HG03565 (cell line): ENCODE measurements at regions not wholly inside any gene's neighbourhood (a gene's known extent, or its start where the extent isn't known, plus 50 kb on each side); places are given as distances from the start of the nearest gene placed in this dataset.
"Not testable (repeated sequence)": the region's sequence is repeated elsewhere in the genome, so short reads cannot be mapped to it uniquely, and the experiment has no call there.

Experiments used
- ATAC-seq: cut with Tn5 transposase; IDR thresholded peaks from one replicate; pipeline ENCODE4 v1.9.1; 2021; ENCODE audit warnings: mild to moderate bottlenecking, moderate library complexity; ENCODE audit not compliant: unreplicated experiment

- no peak for ATAC-seq
Observed at GRCh38 chr7:120110169-120110568, 162.8 kb upstream of the KCND2 start.

GRCh38 chr7:120114626-120115025 lies 158.3 kb upstream of the KCND2 start:
- ATAC-seq = no peak

- ATAC-seq = no peak
Observed at GRCh38 chr7:120123528-120123927, 149.4 kb upstream of the KCND2 start.

- ATAC-seq = no peak
Observed at GRCh38 chr7:120131096-120131839, 141.7 kb upstream of the KCND2 start.

- no peak for ATAC-seq
Observed at GRCh38 chr7:120138497-120138896, 134.5 kb upstream of the KCND2 start.

GRCh38 chr7:120156476-120156875 lies 116.5 kb upstream of the KCND2 start:
- no peak for ATAC-seq

GRCh38 chr7:120160166-120160565 lies 112.8 kb upstream of the KCND2 start:
- ATAC-seq = no peak

- no peak for ATAC-seq
Observed at GRCh38 chr7:120163449-120163848, 109.5 kb upstream of the KCND2 start.

GRCh38 chr7:120165227-120165626 lies 107.7 kb upstream of the KCND2 start:
- ATAC-seq = no peak

GRCh38 chr7:120168066-120168465 lies 104.9 kb upstream of the KCND2 start:
- no peak for ATAC-seq

GRCh38 chr7:120169996-120170783 lies 102.8 kb upstream of the KCND2 start:
- no peak for ATAC-seq

GRCh38 chr7:120170834-120171233 lies 102.1 kb upstream of the KCND2 start:
- ATAC-seq = no peak

GRCh38 chr7:120171406-120171805 lies 101.6 kb upstream of the KCND2 start:
- ATAC-seq = no peak

GRCh38 chr7:120180221-120180620 lies 92.8 kb upstream of the KCND2 start:
- no peak for ATAC-seq

GRCh38 chr7:120181499-120181898 lies 91.5 kb upstream of the KCND2 start:
- ATAC-seq = peak; percentile 74

- ATAC-seq = no peak
Observed at GRCh38 chr7:120184866-120185265, 88.1 kb upstream of the KCND2 start.

GRCh38 chr7:120185940-120186682 lies 86.9 kb upstream of the KCND2 start:
- no peak for ATAC-seq

- no peak for ATAC-seq
Observed at GRCh38 chr7:120186688-120187087, 86.3 kb upstream of the KCND2 start.

GRCh38 chr7:120189623-120190022 lies 83.4 kb upstream of the KCND2 start:
- ATAC-seq = no peak

- ATAC-seq = no peak
Observed at GRCh38 chr7:120190109-120190508, 82.9 kb upstream of the KCND2 start.

GRCh38 chr7:120190566-120190965 lies 82.4 kb upstream of the KCND2 start:
- ATAC-seq = no peak

GRCh38 chr7:120191423-120191822 lies 81.6 kb upstream of the KCND2 start:
- not testable (repeated sequence) for ATAC-seq
